H1 (cell line): ENCODE measurements at regions not wholly inside any gene's neighbourhood (a gene's known extent, or its start where the extent isn't known, plus 50 kb on each side); places are given as distances from the start of the nearest gene placed in this dataset.

ENCODE experiments used
- CTCF ChIA-PET: fragments of 300-600 bp; sonication (Branson Sonifier 250); formaldehyde crosslinking; loops from one replicate; lab custom pipeline; 2021; ENCODE audit not compliant: partially characterized antibody; lab: Charles Lee
- POLR2A ChIA-PET: fragments of 300-600 bp; sonication (Branson Sonifier 250); formaldehyde crosslinking; loops from one replicate; lab custom pipeline; 2021; ENCODE audit warnings: inconsistent platforms; ENCODE audit not compliant: partially characterized antibody; lab: Charles Lee
- DNase-seq, 2 experiments: peaks; one replicate each; pipeline versions ENCODE4 v3.0.0 to v3.0.0-alpha.2; 2010 to 2022; ENCODE audit warnings: low spot score in 2 of 2, low read depth in 1 of 2, mixed read lengths in 1 of 2
- FAIRE-seq: peaks from 2 replicates; lab custom pipeline; 2011; peaks lifted over from hg19 to GRCh38; lab: Jason Lieb, UNC
- H2AFZ ChIP-seq: 2 replicates; pipeline ENCODE4 v1.8.1; 2012; ENCODE audit warnings: low read length, inconsistent platforms
- H2AK5ac ChIP-seq: 2 replicates; pipeline ENCODE4 v1.6.1; 2013; ENCODE audit warnings: low read depth, low read length
- H2BK120ac ChIP-seq: replicated peaks from 2 replicates; pipeline ENCODE3; 2013; ENCODE audit warnings: low read depth, low read length, inconsistent platforms
- H2BK12ac ChIP-seq: 2 replicates; pipeline ENCODE4 v1.6.1; 2013; ENCODE audit warnings: low read depth, low read length
- H2BK15ac ChIP-seq: 2 replicates; pipeline ENCODE4 v1.6.1; 2013; ENCODE audit warnings: low read length
- H2BK20ac ChIP-seq: 2 replicates; pipeline ENCODE4 v1.6.1; 2013; ENCODE audit warnings: low read length
- H2BK5ac ChIP-seq: 2 replicates; pipeline ENCODE4 v1.6.1; 2013; ENCODE audit warnings: low read depth, low read length
- H3K14ac ChIP-seq: 2 replicates; pipeline ENCODE4 v1.6.1; 2013; ENCODE audit warnings: inconsistent platforms; ENCODE audit not compliant: insufficient read length
- H3K18ac ChIP-seq: 2 replicates; pipeline ENCODE4 v1.6.1; 2013; ENCODE audit warnings: low read length; ENCODE audit errors: extremely low read depth
- H3K23ac ChIP-seq: 2 replicates; pipeline ENCODE4 v1.6.1; 2013; ENCODE audit warnings: inconsistent platforms; ENCODE audit not compliant: insufficient read length
- H3K23me2 ChIP-seq: 2 replicates; pipeline ENCODE4 v1.6.1; 2013; ENCODE audit warnings: low read depth, low read length
- H3K27ac ChIP-seq: 2 replicates; pipeline ENCODE4 v1.6.1; 2011; ENCODE audit warnings: low read depth, low read length, inconsistent platforms
- H3K27me3 ChIP-seq, 4 experiments: replicated peaks in 1 of 4; 1 replicate in 1 of 4; 2 replicates in 3 of 4; pipeline versions ENCODE4 v1.6.1 to v1.8.1; 2011 to 2013; ENCODE audit warnings: low read length in 3 of 4, mild to moderate bottlenecking in 3 of 4, inconsistent platforms in 2 of 4, mixed read lengths in 2 of 4, moderate library complexity in 1 of 4; ENCODE audit not compliant: control insufficient read depth in 3 of 4, insufficient read depth in 3 of 4; ENCODE audit errors: extremely low read depth in 1 of 4
- H3K36me3 ChIP-seq, 4 experiments: 2 replicates each; pipeline versions ENCODE4 v1.6.1 to v1.8.1; 2011 to 2013; ENCODE audit warnings: mild to moderate bottlenecking in 4 of 4, low read length in 3 of 4, moderate library complexity in 2 of 4, control low read depth in 1 of 4, inconsistent platforms in 1 of 4; ENCODE audit not compliant: insufficient read depth in 4 of 4, control insufficient read depth in 2 of 4
- H3K4ac ChIP-seq: replicated peaks from 2 replicates; pipeline ENCODE3; 2013; ENCODE audit warnings: low read length, low read depth, mixed read lengths, inconsistent platforms; ENCODE audit not compliant: insufficient read length
- H3K4me1 ChIP-seq, 4 experiments: replicated peaks in 1 of 4; 1 replicate in 1 of 4; 2 replicates in 3 of 4; pipeline versions ENCODE4 v1.6.1 to v1.8.1; 2011 to 2013; ENCODE audit warnings: low read length in 3 of 4, inconsistent platforms in 2 of 4, mixed read lengths in 1 of 4; ENCODE audit not compliant: insufficient read depth in 4 of 4, control insufficient read depth in 3 of 4
- H3K4me2 ChIP-seq, 2 experiments: 2 replicates each; pipeline versions ENCODE4 v1.6.1 to v1.8.1; 2011 to 2013; ENCODE audit warnings: low read depth in 2 of 2, low read length in 2 of 2, control low read depth in 1 of 2, inconsistent platforms in 1 of 2, mild to moderate bottlenecking in 1 of 2; ENCODE audit not compliant: insufficient read depth in 1 of 2
- H3K4me3 ChIP-seq, 4 experiments: fragments of 200-600, 300-600 bp in 1 of 4; sonication (generic), shearing (Covaris generic), sonication (Bioruptor Twin) in 1 of 4; 2 replicates each; pipeline versions ENCODE4 v1.5.1 to v1.8.1; 2011 to 2016; ENCODE audit warnings: low read length in 4 of 4, low read depth in 3 of 4, control low read depth in 2 of 4, inconsistent platforms in 2 of 4, mild to moderate bottlenecking in 2 of 4, mixed read lengths in 1 of 4, moderate library complexity in 1 of 4; ENCODE audit not compliant: insufficient read depth in 2 of 4; ENCODE audit errors: extremely low read depth in 1 of 4
- H3K56ac ChIP-seq: replicated peaks from 2 replicates; pipeline ENCODE3; 2013; ENCODE audit warnings: low read depth, mild to moderate bottlenecking, mixed read lengths, low read length, inconsistent platforms; ENCODE audit not compliant: insufficient read length
- H3K79me1 ChIP-seq: 2 replicates; pipeline ENCODE4 v1.6.1; 2013; ENCODE audit warnings: low read depth, low read length, control low read depth
- H3K79me2 ChIP-seq, 2 experiments: 2 replicates each; pipeline versions ENCODE4 v1.6.1 to v1.8.1; 2012 to 2013; ENCODE audit warnings: low read length in 2 of 2, mild to moderate bottlenecking in 2 of 2, inconsistent platforms in 1 of 2; ENCODE audit not compliant: insufficient read depth in 2 of 2, control insufficient read depth in 1 of 2
- H3K9ac ChIP-seq, 4 experiments: replicated peaks in 1 of 4; 1 replicate in 1 of 4; 2 replicates in 3 of 4; pipeline versions ENCODE4 v1.6.1 to v1.8.1; 2011 to 2013; ENCODE audit warnings: low read depth in 3 of 4, low read length in 3 of 4, control low read depth in 2 of 4, mild to moderate bottlenecking in 2 of 4, moderate library complexity in 2 of 4, inconsistent platforms in 1 of 4; ENCODE audit errors: extremely low read depth in 1 of 4
- H3K9me3 ChIP-seq, 2 experiments: 2 replicates each; pipeline versions ENCODE4 v1.6.1 to v1.8.1; 2012 to 2013; ENCODE audit warnings: mild to moderate bottlenecking in 2 of 2, moderate library complexity in 2 of 2, control low read depth in 1 of 2, inconsistent platforms in 1 of 2, low read depth in 1 of 2, low read length in 1 of 2, mixed read lengths in 1 of 2; ENCODE audit not compliant: insufficient read depth in 2 of 2
- H4K20me1 ChIP-seq, 2 experiments: replicated peaks in 1 of 2; 2 replicates each; pipeline versions ENCODE3 to v1.8.1; 2011 to 2013; ENCODE audit warnings: inconsistent platforms in 2 of 2, low read length in 2 of 2, mild to moderate bottlenecking in 1 of 2; ENCODE audit not compliant: insufficient read depth in 2 of 2, control insufficient read depth in 1 of 2
- H4K5ac ChIP-seq: 2 replicates; pipeline ENCODE4 v1.6.1; 2013; ENCODE audit warnings: low read length, low read depth, mixed read lengths, inconsistent platforms; ENCODE audit not compliant: insufficient read length
- H4K8ac ChIP-seq: 2 replicates; pipeline ENCODE4 v1.8.0; 2013; ENCODE audit warnings: mild to moderate bottlenecking, moderate library complexity, low read length, inconsistent platforms; ENCODE audit not compliant: insufficient read depth; ENCODE audit errors: extremely low read depth
- H4K91ac ChIP-seq: replicated peaks from 2 replicates; pipeline ENCODE3; 2013; ENCODE audit warnings: low read length, mixed read lengths, inconsistent platforms; ENCODE audit not compliant: insufficient read length
- CREB1 ChIP-seq: IDR thresholded peaks from 2 replicates; pipeline ENCODE4 v1.6.1; 2012; ENCODE audit warnings: inconsistent platforms
- KDM4A ChIP-seq: IDR thresholded peaks from one replicate; pipeline ENCODE4 v1.7.1; 2012; ENCODE audit warnings: low read depth, mild to moderate bottlenecking, moderate library complexity, low read length, inconsistent platforms; ENCODE audit not compliant: severe bottlenecking
- RXRA ChIP-seq: IDR thresholded peaks from 2 replicates; pipeline ENCODE4 v1.6.1; 2011; ENCODE audit warnings: low read depth, mild to moderate bottlenecking, low read length, moderate library complexity; ENCODE audit not compliant: insufficient read depth
- WGBS, 2 experiments: shearing (Covaris generic) in 1 of 2; methylation state at CpG; one replicate each; pipeline versions ENCODE4 v1.1.6 to v1.1.7; 2013 to 2015; ENCODE audit warnings: low lambda C conversion rate in 2 of 2, mixed read lengths in 2 of 2, inconsistent platforms in 1 of 2, low coverage in 1 of 2, missing lambda C conversion rate in 1 of 2; ENCODE audit not compliant: insufficient replicate concordance in 2 of 2, insufficient coverage in 1 of 2, insufficient read length in 1 of 2; ENCODE audit errors: extremely low coverage in 1 of 2, missing lambda C conversion rate in 1 of 2; 5-methylcytosine and 5-hydroxymethylcytosine counted together

GRCh38 chr5:68463606-68464005, 248.1 kb downstream of the PIK3R1 start:
- Histone ChIP-seq H3K4me3 (no peak overlapping the region), H3K23ac (no peak overlapping the region), H3K36me3 (no peaks in the 10 kb centered on the region), H2AFZ (no peak overlapping the region), H3K23me2 (no peaks in the 10 kb centered on the region; the same call in 1 of the 2 replicates), H3K4me2 (no peak overlapping the region), H3K9me3 (no peaks in the 10 kb centered on the region), H3K18ac (no peak overlapping the region), H2BK120ac (no peak overlapping the region), H3K79me1 (no peaks in the 10 kb centered on the region), H3K4ac (no peak overlapping the region), H3K14ac (no peak overlapping the region), H3K79me2 (no peaks in the 10 kb centered on the region), H4K20me1 (no peaks in the 10 kb centered on the region), H2BK12ac (no peak overlapping the region), H3K27me3 (no peaks in the 10 kb centered on the region), H2BK5ac (no peak overlapping the region), H2AK5ac (no peak overlapping the region), H4K91ac (no peak overlapping the region), H3K4me1 (peaks cover 0 to 6% (median 3%) of the 10 kb centered on the region in 4 experiments; a peak in 2 of 7 replicates), H2BK15ac (no peak overlapping the region), H3K56ac (no peak overlapping the region), H4K8ac (no peak overlapping the region), H2BK20ac (no peak overlapping the region), H3K9ac (no peak overlapping the region), H3K27ac (no peak overlapping the region), H4K5ac (no peak overlapping the region)
- DNase-seq: no peak
- ChIA-PET POLR2A (no interaction called here), CTCF (interaction anchor here (1.0 kb wide), 1 partner anchor 16 kb away, joined by 3 read pairs; no protein-coding TSS in a partner anchor)
- WGBS, 2 experiments: 86% methylated on average over 3 of the region's 3 CpGs; no CpG with 5 or more reads in 1 of the 2 experiments
- no peak for FAIRE-seq
- TF ChIP-seq RXRA (no peak), KDM4A (no peak), CREB1 (no peak)
